ENCODE measurements at regions not wholly inside any gene's neighbourhood (a gene's known extent, or its start where the extent isn't known, plus 50 kb on each side); places are given as distances from the start of the nearest gene placed in this dataset.

DNA sequence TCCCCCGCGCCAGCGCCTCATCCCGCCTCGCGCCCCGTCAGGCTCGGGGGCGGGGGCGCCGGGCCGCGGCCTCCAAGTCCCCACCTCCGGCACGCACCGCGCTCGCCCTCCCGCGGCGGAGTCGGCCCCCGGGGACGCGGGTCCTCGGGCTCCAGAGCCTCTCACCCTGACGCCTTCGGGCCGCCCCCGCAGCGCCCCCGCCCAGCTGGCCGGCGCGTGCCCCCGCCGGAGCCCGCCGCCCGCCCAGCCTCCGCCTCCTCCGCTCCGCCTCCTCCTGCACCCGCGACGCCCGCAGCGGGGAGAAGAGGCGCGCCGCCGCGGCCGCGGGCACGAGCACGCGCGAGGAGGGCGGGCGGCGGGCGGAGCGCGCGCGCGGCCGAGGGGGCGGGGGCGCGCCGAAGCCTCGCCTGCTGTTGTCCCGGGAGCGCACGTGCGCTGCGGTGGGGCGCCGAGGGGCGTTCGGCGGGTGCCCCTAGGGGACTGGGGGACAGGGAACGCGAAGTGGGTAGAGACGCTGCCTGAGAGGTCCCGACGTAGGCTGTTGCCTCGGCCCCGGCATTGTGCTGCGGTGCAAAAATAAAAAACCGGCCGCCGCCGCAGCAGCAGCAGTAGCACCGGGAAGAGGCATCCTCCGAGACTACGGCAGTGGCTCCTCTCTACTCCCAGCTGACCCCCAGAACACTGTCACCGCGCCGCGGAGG, 87.4 kb upstream of the ARHGAP32 start (continued):
- no peak for TF ChIP-seq EZH2 (IDR thresholded peaks at IDR 0.05; ENCODE audit: low read depth, low read length, severe bottlenecking)
- TF ChIP-seq SIRT6 (IDR thresholded peaks at IDR 0.05; ENCODE audit: low read length) = no peak
- TF ChIP-seq CTCF (IDR thresholded peaks at IDR 0.05; ENCODE audit: control extremely low read depth in 1 of 3, insufficient read depth in 1 of 3, low read depth in 1 of 3, low read length in 3 of 3) = no peak; a peak in 1 of 4 replicates
- TF ChIP-seq GTF2F1 (IDR thresholded peaks at IDR 0.05; ENCODE audit: borderline replicate concordance, low read depth, low read length) = no peak
- TF ChIP-seq, protein P1, sequence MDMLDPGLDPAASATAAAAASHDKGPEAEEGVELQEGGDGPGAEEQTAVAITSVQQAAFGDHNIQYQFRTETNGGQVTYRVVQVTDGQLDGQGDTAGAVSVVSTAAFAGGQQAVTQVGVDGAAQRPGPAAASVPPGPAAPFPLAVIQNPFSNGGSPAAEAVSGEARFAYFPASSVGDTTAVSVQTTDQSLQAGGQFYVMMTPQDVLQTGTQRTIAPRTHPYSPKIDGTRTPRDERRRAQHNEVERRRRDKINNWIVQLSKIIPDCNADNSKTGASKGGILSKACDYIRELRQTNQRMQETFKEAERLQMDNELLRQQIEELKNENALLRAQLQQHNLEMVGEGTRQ (IDR thresholded peaks at IDR 0.05; ENCODE audit: low read length) = no peak
- no peak for TF ChIP-seq CHD1 (IDR thresholded peaks at IDR 0.05; ENCODE audit: low read depth, low read length)
- TF ChIP-seq EGR1 (IDR thresholded peaks at IDR 0.05; ENCODE audit: borderline replicate concordance, low read depth, low read length) = peak; percentile 88
- no peak for TF ChIP-seq BACH1 (IDR thresholded peaks at IDR 0.05; ENCODE audit: low read length)
- TF ChIP-seq FOSL1 (IDR thresholded peaks at IDR 0.05; ENCODE audit: insufficient read depth, low read depth, low read length) = no peak
- no peak for TF ChIP-seq CTBP2 (IDR thresholded peaks at IDR 0.05; ENCODE audit: borderline replicate concordance, insufficient read depth, insufficient read length, low read length)
- TF ChIP-seq KDM1A (IDR thresholded peaks at IDR 0.05; ENCODE audit: borderline replicate concordance, low read length) = no peak
- TF ChIP-seq SRF (IDR thresholded peaks at IDR 0.05; ENCODE audit: low read depth, low read length) = no peak
- TF ChIP-seq RBBP5 (IDR thresholded peaks at IDR 0.05; ENCODE audit: borderline replicate concordance, low read depth, low read length) = peak; percentile 73; the same call in 1 of the 2 replicates
- TF ChIP-seq ASH2L (IDR thresholded peaks at IDR 0.05; ENCODE audit: low read length) = peak; percentile 62
- no peak for TF ChIP-seq SP4 (IDR thresholded peaks at IDR 0.05; ENCODE audit: low read length)

Measured in H1 (cell line).